D721Med (cell line): ENCODE measurements at regions not wholly inside any gene's neighbourhood (a gene's known extent, or its start where the extent isn't known, plus 50 kb on each side); places are given as distances from the start of the nearest gene placed in this dataset.

Experiments
- DNase-seq: peaks from one replicate; pipeline ENCODE4 v3.0.0; 2011; ENCODE audit warnings: low spot score; ENCODE audit not compliant: insufficient read length
- FAIRE-seq: peaks from 2 replicates; lab custom pipeline; 2011; peaks lifted over from hg19 to GRCh38; lab: Jason Lieb, UNC
- CTCF ChIP-seq: IDR thresholded peaks from 2 replicates; pipeline ENCODE4 v1.5.1; 2012; ENCODE audit warnings: mild to moderate bottlenecking, control low read depth; ENCODE audit not compliant: insufficient read depth; ENCODE audit errors: missing control alignments

- FAIRE-seq = no peak
- no peak for DNase-seq
- TF ChIP-seq CTCF = no peak
Observed at GRCh38 chr18:64707052-64707451, 558.2 kb upstream of the LINC00305 start.

GRCh38 chr18:64699081-64699480 lies 550.2 kb upstream of the LINC00305 start:
- FAIRE-seq = peak; percentile 100
- no peak for DNase-seq
- no peak for TF ChIP-seq CTCF

DNA sequence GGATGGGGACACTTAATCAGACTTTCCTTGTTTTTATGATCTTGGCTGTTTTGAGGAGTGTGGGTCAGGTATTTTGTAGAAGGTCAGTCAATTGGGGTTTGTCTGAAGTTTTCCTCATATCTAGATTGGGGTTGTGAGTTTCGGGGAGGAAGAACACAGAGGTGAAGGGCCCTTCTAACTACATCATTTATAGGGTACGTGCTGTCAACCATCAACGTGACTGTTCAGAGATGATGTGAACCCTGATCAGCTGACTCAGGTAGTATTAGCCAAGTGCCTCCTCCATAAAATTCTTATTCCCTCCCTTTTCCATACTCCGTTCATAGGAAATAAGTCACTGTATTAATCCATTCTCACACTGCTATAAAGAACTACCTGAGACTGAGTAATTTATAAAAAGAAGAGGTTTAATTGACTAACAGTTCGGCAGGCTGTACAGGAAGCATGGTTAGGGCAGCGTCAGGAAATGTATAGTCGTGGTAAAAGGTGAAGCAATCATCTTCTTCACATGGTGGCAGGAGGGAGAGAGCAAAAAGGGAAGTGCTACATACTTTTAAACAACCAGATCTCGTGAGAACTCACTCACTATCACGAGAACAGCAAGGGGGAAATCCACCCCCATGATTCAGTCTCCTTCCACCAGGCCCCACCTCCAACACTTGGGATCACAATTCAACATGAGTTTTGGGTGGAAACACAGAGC lies 547.1 kb upstream of the LINC00305 start:
- TF ChIP-seq CTCF = no peak
- no peak for DNase-seq
- FAIRE-seq = no peak

DNA sequence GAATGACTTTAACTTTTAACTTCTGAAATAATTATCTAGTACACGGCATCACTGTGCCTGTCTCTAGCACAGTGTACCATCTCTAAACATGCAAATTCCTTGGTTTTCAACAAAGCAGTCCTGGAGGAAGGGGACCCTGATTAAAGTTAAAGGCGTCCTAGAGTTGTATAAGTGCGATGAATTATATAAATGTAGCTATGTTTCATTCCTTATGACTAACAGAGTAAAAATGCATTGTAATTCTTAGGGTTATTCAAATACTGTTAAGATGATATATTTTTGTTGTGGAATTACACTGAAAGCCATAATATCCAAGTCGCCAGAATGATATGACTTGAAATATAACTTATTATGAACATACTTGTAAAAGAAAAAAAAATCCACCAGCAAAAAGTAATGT lies 544.9 kb upstream of the LINC00305 start:
- no peak for FAIRE-seq

GRCh38 chr18:64692826-64693225 lies 543.9 kb upstream of the LINC00305 start:
- no peak for TF ChIP-seq CTCF
- FAIRE-seq = no peak
- DNase-seq = no peak

More for the DNA sequence above, 544.9 kb upstream of the LINC00305 start:
- no peak for TF ChIP-seq CTCF
- no peak for DNase-seq

GRCh38 chr18:64679121-64679520 lies 530.2 kb upstream of the LINC00305 start:
- FAIRE-seq (peak; percentile 99), DNase-seq (no peak)
- no peak for TF ChIP-seq CTCF

DNA sequence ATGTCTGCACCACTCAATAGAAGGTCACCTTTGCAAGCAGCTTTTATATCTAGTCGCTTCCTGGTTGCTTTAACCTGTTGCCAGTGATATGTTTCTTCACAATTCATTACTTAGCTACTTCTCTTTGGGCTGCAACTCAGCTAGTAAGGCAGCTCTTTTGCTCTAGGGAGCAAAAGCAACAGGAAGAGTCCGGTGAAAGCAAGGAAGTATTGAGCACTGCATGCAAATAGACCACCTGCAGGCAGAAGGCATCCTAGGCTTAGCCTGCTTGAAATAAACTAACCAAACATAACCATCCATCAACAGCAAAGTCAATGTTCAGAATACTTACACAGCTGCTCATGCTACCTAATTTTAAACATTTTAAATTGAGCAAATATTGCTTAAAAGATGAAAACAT lies 529.2 kb upstream of the LINC00305 start:
- FAIRE-seq (no peak), DNase-seq (no peak)
- TF ChIP-seq CTCF = no peak
